ENCODE measurements at regions not wholly inside any gene's neighbourhood (a gene's known extent, or its start where the extent isn't known, plus 50 kb on each side); places are given as distances from the start of the nearest gene placed in this dataset.

GRCh38 chr2:35510636-35511035 is 844.9 kb upstream of the CRIM1 start:
- TF ChIP-seq CTCF (IDR thresholded peaks at IDR 0.05; ENCODE audit: insufficient read depth, low read depth, low read length) (no peak), EZH2 (IDR thresholded peaks at IDR 0.05; ENCODE audit: insufficient read depth, low read length) (no peak)
